HepG2 (cell line): ENCODE measurements at regions not wholly inside any gene's neighbourhood (a gene's known extent, or its start where the extent isn't known, plus 50 kb on each side); places are given as distances from the start of the nearest gene placed in this dataset.

Experiments
- ATAC-seq: fragments of 200-7000 bp; cut with Tn5 transposase; 3 replicates; pipeline ENCODE4 v1.9.1; 2020; ENCODE audit warnings: mild to moderate bottlenecking, moderate library complexity
- BruUV-seq: library from RNA; stranded (reverse); fragments of 400-500 nt; replicated peaks from 2 replicates; lab custom pipeline; 2021; lab: Mats Ljungman, UMichigan
- CTCF ChIA-PET: fragments of 300-600 bp; formaldehyde crosslinking; extraction: SDS; loops from one replicate; lab custom pipeline; 2021; ENCODE audit warnings: low total read pairs, inconsistent platforms, low intra/inter-chr PET ratio; lab: Yijun Ruan, JAX
- POLR2A ChIA-PET: fragments of 350-600 bp; sonication (Branson Sonifier 250); formaldehyde crosslinking; loops from one replicate; lab custom pipeline; 2020; ENCODE audit warnings: antibody characterized with exemption, inconsistent platforms; lab: Yijun Ruan, JAX
- DNase-seq: peaks from one replicate; pipeline ENCODE4 v3.0.0-alpha.2; 2015; ENCODE audit warnings: low spot score
- FAIRE-seq: peaks from 3 replicates; lab custom pipeline; 2011; peaks lifted over from hg19 to GRCh38; lab: Jason Lieb, UNC
- H2AFZ ChIP-seq: one replicate; pipeline ENCODE4 v1.6.1; 2011; ENCODE audit warnings: low read length, inconsistent platforms
- H3K27ac ChIP-seq: fragments of 300-600 bp; 3 replicates; pipeline ENCODE4 v1.8.0; 2011; ENCODE audit warnings: mixed run types, mild to moderate bottlenecking, mixed read lengths, low read length, inconsistent platforms; ENCODE audit not compliant: insufficient read depth; ENCODE audit errors: extremely low read length
- H3K27me3 ChIP-seq, 2 experiments: fragments of 200-600 bp in 1 of 2; 2 replicates in 1 of 2; 3 replicates in 1 of 2; pipeline versions ENCODE4 v1.6.0 to v1.8.0; 2011; ENCODE audit warnings: low read length in 2 of 2, mild to moderate bottlenecking in 2 of 2, moderate library complexity in 2 of 2, inconsistent platforms in 1 of 2; ENCODE audit not compliant: insufficient read depth in 2 of 2, control insufficient read depth in 1 of 2
- H3K36me3 ChIP-seq, 2 experiments: fragments of 200-600 bp in 1 of 2; replicated peaks in 1 of 2; 2 replicates in 1 of 2; 3 replicates in 1 of 2; pipeline versions ENCODE4 v1.5.1 to v1.8.0; 2011; ENCODE audit warnings: low read length in 2 of 2, inconsistent platforms in 1 of 2; ENCODE audit not compliant: insufficient read depth in 2 of 2, control insufficient read depth in 1 of 2
- H3K4me1 ChIP-seq: 2 replicates; pipeline ENCODE4 v1.5.1; 2012; ENCODE audit warnings: low read length, inconsistent platforms; ENCODE audit not compliant: insufficient read depth
- H3K4me2 ChIP-seq: 2 replicates; pipeline ENCODE4 v1.6.0; 2011; ENCODE audit warnings: low read depth, low read length, inconsistent platforms
- H3K4me3 ChIP-seq, 3 experiments: fragments of 200-600 bp in 1 of 3; sonication (generic), shearing (Covaris generic) in 1 of 3; replicated peaks in 1 of 3; 2 replicates each; pipeline ENCODE4 v1.5.1; 2011 to 2016; ENCODE audit warnings: low read length in 3 of 3, inconsistent platforms in 2 of 3, low read depth in 2 of 3, mild to moderate bottlenecking in 2 of 3, control low read depth in 1 of 3, mixed read lengths in 1 of 3; ENCODE audit not compliant: insufficient read depth in 1 of 3
- H3K79me2 ChIP-seq: one replicate; pipeline ENCODE4 v1.6.1; 2011; ENCODE audit warnings: low read length, inconsistent platforms; ENCODE audit not compliant: insufficient read depth
- H3K9ac ChIP-seq: 2 replicates; pipeline ENCODE4 v1.6.0; 2011; ENCODE audit warnings: mild to moderate bottlenecking, low read depth, low read length, inconsistent platforms; ENCODE audit not compliant: insufficient read depth
- H3K9me3 ChIP-seq: 2 replicates; pipeline ENCODE4 v1.5.1; 2012; ENCODE audit warnings: mild to moderate bottlenecking, low read length
- H4K20me1 ChIP-seq: 2 replicates; pipeline ENCODE4 v1.6.0; 2011; ENCODE audit warnings: inconsistent platforms, mild to moderate bottlenecking, low read length, moderate library complexity; ENCODE audit not compliant: insufficient read depth
- MED8 ChIP-seq: sonication (generic); formaldehyde crosslinking; IDR thresholded peaks from 2 replicates; pipeline ENCODE4 v1.8.1; 2023; ENCODE audit warnings: mild to moderate bottlenecking, missing genetic modification reagents; ENCODE audit not compliant: insufficient replicate concordance
- NFE2L1 ChIP-seq: sonication (generic); formaldehyde crosslinking; IDR thresholded peaks from 2 replicates; pipeline ENCODE4 v1.4.0; 2020; ENCODE audit warnings: missing genetic modification reagents, mild to moderate bottlenecking, borderline replicate concordance
- NONO ChIP-seq, 2 experiments: fragments of 450-650 bp in 1 of 2; sonication (generic) in 1 of 2; formaldehyde crosslinking in 1 of 2; IDR thresholded peaks in 1 of 2; conservative IDR thresholded peaks in 1 of 2; 2 replicates each; pipeline versions ENCODE4 v1.6.1 to v1.8.0; 2017 to 2022; ENCODE audit warnings: mild to moderate bottlenecking in 1 of 2, missing genetic modification reagents in 1 of 2, moderate library complexity in 1 of 2
- PHB2 ChIP-seq: fragments of 450-650 bp; IDR thresholded peaks from 2 replicates; pipeline ENCODE4 v1.6.1; 2018; ENCODE audit not compliant: partially characterized antibody
- PHF8 ChIP-seq: sonication (generic); formaldehyde crosslinking; IDR thresholded peaks from 2 replicates; pipeline ENCODE4 v1.5.0; 2020; ENCODE audit warnings: missing genetic modification reagents
- RCOR2 ChIP-seq: IDR thresholded peaks from 2 replicates; pipeline ENCODE4 v1.6.1; 2016; ENCODE audit warnings: missing biosample characterization, missing genetic modification reagents
- TBP ChIP-seq: sonication (generic); formaldehyde crosslinking; IDR thresholded peaks from 2 replicates; pipeline ENCODE4 v1.5.0; 2020; ENCODE audit warnings: missing genetic modification reagents
- ZBTB1 ChIP-seq: sonication (generic); formaldehyde crosslinking; IDR thresholded peaks from 2 replicates; pipeline ENCODE4 v1.4.0; 2020; ENCODE audit warnings: missing genetic modification reagents, borderline replicate concordance
- ZNF564 ChIP-seq: sonication (generic); formaldehyde crosslinking; IDR thresholded peaks from 2 replicates; pipeline ENCODE4 v1.8.1; 2023; ENCODE audit warnings: mild to moderate bottlenecking, missing genetic modification reagents
- ZNF709 ChIP-seq: sonication (generic); formaldehyde crosslinking; IDR thresholded peaks from 2 replicates; pipeline ENCODE4 v1.5.0; 2020; ENCODE audit warnings: mild to moderate bottlenecking, missing genetic modification reagents
- ZNF724P ChIP-seq: sonication (generic); formaldehyde crosslinking; IDR thresholded peaks from 2 replicates; pipeline ENCODE4 v1.8.0; 2022; ENCODE audit warnings: missing genetic modification reagents, borderline replicate concordance
- ZNF747 ChIP-seq: sonication (generic); formaldehyde crosslinking; IDR thresholded peaks from 2 replicates; pipeline ENCODE4 v1.8.1; 2023; ENCODE audit warnings: missing genetic modification reagents, mild to moderate bottlenecking, borderline replicate concordance
- WGBS: methylation state at CpG from one replicate; pipeline ENCODE4 v1.1.6; 2017; ENCODE audit warnings: low lambda C conversion rate; 5-methylcytosine and 5-hydroxymethylcytosine counted together
- in situ Hi-C: cut with HindIII; loops from 2 replicates; pipeline ENCODE4 v1.10.0; 2017; ENCODE audit warnings: low pct_unique_long_range_greater_than_20kb; ENCODE audit not compliant: extremely low pct_ligation_motif_present
- intact Hi-C: fragments of 100-400 bp; cut with micrococcal nuclease; formaldehyde crosslinking; loops from one replicate; pipeline ENCODE4 v1.10.0; 2022; ENCODE audit not compliant: unreplicated experiment
- TF ChIP-seq, protein P1 (sequence below): IDR thresholded peaks from 2 replicates; pipeline ENCODE4 v1.6.1; 2012; ENCODE audit warnings: low read depth, low read length, improper control_type of control experiment
- TF ChIP-seq, protein P2 (sequence below): sonication (generic); formaldehyde crosslinking; IDR thresholded peaks from 2 replicates; pipeline ENCODE4 v1.5.1; 2020; ENCODE audit warnings: missing genetic modification reagents, mild to moderate bottlenecking, borderline replicate concordance

DNA sequence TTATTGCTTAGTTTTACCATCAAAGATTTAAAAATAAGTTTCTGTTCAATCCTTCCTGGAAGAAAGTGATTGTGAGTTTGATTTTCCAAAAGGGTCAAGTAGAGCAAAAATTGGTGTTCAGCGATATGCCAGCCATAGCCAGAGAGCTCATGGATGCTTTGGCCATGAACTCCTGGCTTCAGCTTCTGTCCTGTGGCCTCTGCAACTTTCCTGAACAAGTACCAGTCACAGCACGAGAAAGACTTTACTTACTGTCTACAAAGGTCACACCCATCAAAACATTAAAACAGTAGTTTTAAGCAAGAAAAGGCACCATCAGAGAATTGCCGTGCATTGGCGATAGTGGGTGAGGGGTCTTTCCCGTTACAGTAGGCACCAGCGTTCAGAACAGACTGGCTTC lies 753.0 kb upstream of the SGCG start:
- H3K9me3 ChIP-seq: peaks cover 17% of the 10 kb centered on the region
- BruUV-seq: no TSS peak
- WGBS: 15% methylated on average over 6 of the region's 6 CpGs
- DNase-seq (no peak), FAIRE-seq (no peak), ATAC-seq (no peak)
- no peak for TF ChIP-seq ZNF564
- TF ChIP-seq, protein P1, sequence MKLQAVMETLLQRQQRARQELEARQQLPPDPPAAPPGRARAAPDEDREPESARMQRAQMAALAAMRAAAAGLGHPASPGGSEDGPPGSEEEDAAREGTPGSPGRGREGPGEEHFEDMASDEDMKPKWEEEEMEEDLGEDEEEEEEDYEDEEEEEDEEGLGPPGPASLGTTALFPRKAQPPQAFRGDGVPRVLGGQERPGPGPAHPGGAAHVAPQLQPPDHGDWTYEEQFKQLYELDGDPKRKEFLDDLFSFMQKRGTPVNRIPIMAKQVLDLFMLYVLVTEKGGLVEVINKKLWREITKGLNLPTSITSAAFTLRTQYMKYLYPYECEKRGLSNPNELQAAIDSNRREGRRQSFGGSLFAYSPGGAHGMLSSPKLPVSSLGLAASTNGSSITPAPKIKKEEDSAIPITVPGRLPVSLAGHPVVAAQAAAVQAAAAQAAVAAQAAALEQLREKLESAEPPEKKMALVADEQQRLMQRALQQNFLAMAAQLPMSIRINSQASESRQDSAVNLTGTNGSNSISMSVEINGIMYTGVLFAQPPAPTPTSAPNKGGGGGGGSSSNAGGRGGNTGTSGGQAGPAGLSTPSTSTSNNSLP: no peak
- TF ChIP-seq ZNF747 (CRISPR knock-in tag): no peak
- no peak for TF ChIP-seq ZNF724P (CRISPR knock-in tag)
- TF ChIP-seq TBP (CRISPR knock-in tag): no peak
- TF ChIP-seq NONO (IDR thresholded peaks at IDR 0.05): no peak
- TF ChIP-seq NONO (CRISPR knock-in tag; conservative IDR thresholded peaks at IDR 0.05): no peak
- no peak for TF ChIP-seq NFE2L1 (CRISPR knock-in tag)
- TF ChIP-seq ZNF709 (CRISPR knock-in tag): no peak
- TF ChIP-seq PHF8 (CRISPR knock-in tag): no peak
- no peak for TF ChIP-seq MED8 (CRISPR knock-in tag)
- no peak for TF ChIP-seq ZBTB1 (CRISPR knock-in tag)
- TF ChIP-seq RCOR2: no peak
- TF ChIP-seq PHB2: no peak
- TF ChIP-seq, protein P2, sequence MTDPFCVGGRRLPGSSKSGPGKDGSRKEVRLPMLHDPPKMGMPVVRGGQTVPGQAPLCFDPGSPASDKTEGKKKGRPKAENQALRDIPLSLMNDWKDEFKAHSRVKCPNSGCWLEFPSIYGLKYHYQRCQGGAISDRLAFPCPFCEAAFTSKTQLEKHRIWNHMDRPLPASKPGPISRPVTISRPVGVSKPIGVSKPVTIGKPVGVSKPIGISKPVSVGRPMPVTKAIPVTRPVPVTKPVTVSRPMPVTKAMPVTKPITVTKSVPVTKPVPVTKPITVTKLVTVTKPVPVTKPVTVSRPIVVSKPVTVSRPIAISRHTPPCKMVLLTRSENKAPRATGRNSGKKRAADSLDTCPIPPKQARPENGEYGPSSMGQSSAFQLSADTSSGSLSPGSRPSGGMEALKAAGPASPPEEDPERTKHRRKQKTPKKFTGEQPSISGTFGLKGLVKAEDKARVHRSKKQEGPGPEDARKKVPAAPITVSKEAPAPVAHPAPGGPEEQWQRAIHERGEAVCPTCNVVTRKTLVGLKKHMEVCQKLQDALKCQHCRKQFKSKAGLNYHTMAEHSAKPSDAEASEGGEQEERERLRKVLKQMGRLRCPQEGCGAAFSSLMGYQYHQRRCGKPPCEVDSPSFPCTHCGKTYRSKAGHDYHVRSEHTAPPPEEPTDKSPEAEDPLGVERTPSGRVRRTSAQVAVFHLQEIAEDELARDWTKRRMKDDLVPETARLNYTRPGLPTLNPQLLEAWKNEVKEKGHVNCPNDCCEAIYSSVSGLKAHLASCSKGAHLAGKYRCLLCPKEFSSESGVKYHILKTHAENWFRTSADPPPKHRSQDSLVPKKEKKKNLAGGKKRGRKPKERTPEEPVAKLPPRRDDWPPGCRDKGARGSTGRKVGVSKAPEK (CRISPR knock-in tag): no peak
- no peaks in the 10 kb centered on the region for H3K36me3 ChIP-seq
- no peak overlapping the region for H3K27ac ChIP-seq
- H3K4me1 ChIP-seq: no peaks in the 10 kb centered on the region
- in situ Hi-C loops: no loop called here
- no peaks in the 10 kb centered on the region for H3K27me3 ChIP-seq
- no peaks in the 10 kb centered on the region for H3K79me2 ChIP-seq
- H2AFZ ChIP-seq: no peak overlapping the region
- intact Hi-C loops: no loop called here
- CTCF ChIA-PET: no interaction called here
- POLR2A ChIA-PET: no interaction called here
- H3K4me3 ChIP-seq: no peak overlapping the region
- H3K4me2 ChIP-seq: no peak overlapping the region
- no peaks in the 10 kb centered on the region for H4K20me1 ChIP-seq
- H3K9ac ChIP-seq: no peak overlapping the region
